ENCODE measurements at regions not wholly inside any gene's neighbourhood (a gene's known extent, or its start where the extent isn't known, plus 50 kb on each side); places are given as distances from the start of the nearest gene placed in this dataset.
"Not testable (repeated sequence)": the region's sequence is repeated elsewhere in the genome, so short reads cannot be mapped to it uniquely, and the experiment has no call there.

GRCh38 chr3:13179582-13180210 is 106.5 kb upstream of the IQSEC1 start:
- not testable (repeated sequence) for TF ChIP-seq MTA3 (IDR thresholded peaks at IDR 0.05; ENCODE audit: borderline replicate concordance, low read length); FOXK2 (IDR thresholded peaks at IDR 0.05); POLR2AphosphoS5 (IDR thresholded peaks at IDR 0.05; ENCODE audit: low read length); CTCF (IDR thresholded peaks at IDR 0.05 in 2 of 3, conservative IDR thresholded peaks at IDR 0.05 in 1 of 3; ENCODE audit: control insufficient read depth in 2 of 3, extremely low read depth in 1 of 3, insufficient read depth in 1 of 3, low read depth in 3 of 3, low read length in 3 of 3); NFIC (IDR thresholded peaks at IDR 0.05; ENCODE audit: low read depth, low read length); MAX (IDR thresholded peaks at IDR 0.05; ENCODE audit: low read depth, low read length); ETV6 (conservative IDR thresholded peaks at IDR 0.05 in 1 of 2, IDR thresholded peaks at IDR 0.05 in 1 of 2; ENCODE audit: borderline replicate concordance in 1 of 2, low read depth in 1 of 2); NFYA (IDR thresholded peaks at IDR 0.05; ENCODE audit: borderline replicate concordance, low read depth, low read length)
